ENCODE measurements at regions not wholly inside any gene's neighbourhood (a gene's known extent, or its start where the extent isn't known, plus 50 kb on each side); places are given as distances from the start of the nearest gene placed in this dataset.

DNA sequence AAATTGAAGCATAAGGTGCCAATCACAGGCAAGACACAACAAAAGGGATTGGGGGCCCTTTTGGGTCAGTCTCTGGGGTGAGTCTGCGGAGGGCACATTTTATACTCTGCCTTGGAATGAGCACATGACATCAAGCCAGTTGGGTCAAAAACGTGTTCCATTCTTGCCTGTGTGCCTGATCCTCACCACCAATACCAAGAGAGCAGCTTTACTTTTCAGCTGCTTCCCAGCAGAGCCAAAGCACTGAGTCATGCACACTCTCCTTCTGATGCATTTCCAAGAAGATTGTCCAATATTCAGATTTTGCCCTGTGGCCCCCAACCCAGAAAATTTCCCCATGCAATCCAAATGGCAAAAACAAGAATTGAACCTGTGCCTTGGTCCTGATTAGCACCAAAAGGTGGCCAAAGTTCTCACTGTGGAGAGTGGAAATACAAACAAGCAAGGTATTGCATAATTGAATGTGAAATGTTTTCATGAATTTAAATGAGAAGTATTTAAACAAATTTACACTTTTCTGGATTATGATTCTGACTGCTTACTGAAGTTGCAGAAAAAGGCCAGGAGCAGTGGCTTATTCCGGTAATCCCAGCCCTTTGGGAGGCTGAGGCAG lies 217.8 kb upstream of the SOX9 start:
- Mint-ChIP-seq H3K27ac (no peak overlapping the region), H3K4me3 (no peak overlapping the region), H3K36me3 (no peaks in the 10 kb centered on the region), H3K27me3 (no peaks in the 10 kb centered on the region), H3K4me1 (no peaks in the 10 kb centered on the region), H3K9me3 (peaks cover 0 to 6% (median 2%) of the 10 kb centered on the region in 3 donors)

DNA sequence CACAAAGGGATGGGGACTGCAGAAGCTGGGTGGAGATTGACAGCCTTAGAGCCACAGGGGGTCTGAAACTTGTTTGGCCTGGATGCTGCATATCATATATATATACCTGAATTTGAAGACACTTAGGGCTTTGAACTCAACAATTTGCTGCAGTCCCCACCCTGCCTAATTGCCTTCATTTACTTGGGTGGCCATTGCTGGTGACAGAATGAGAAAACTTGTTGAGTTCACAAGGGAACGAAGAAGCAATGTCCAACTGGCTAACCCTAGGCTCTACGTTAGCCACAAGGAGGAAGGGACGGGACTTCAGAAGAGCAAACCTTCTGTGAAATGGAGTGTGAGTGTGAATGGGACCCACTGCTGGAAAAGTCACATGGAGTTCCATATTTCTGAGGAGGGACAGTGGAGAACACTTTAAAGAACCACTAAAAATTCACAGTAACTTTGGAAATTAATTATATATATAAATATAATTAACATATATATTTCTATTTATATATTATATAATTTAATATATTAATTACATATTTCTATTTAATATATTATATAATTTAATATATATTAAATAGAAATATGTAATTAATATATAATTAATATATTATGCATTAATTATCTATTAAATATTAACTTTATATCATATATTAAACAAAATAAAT lies 215.3 kb upstream of the SOX9 start:
- Mint-ChIP-seq H3K27ac (peak overlapping the region in 1 of 3 donors; percentile 53), H3K4me1 (no peaks in the 10 kb centered on the region), H3K36me3 (no peaks in the 10 kb centered on the region), H3K27me3 (no peaks in the 10 kb centered on the region), H3K4me3 (no peak overlapping the region), H3K9me3 (peaks cover 0 to 4% (median 0%) of the 10 kb centered on the region in 3 donors)

DNA sequence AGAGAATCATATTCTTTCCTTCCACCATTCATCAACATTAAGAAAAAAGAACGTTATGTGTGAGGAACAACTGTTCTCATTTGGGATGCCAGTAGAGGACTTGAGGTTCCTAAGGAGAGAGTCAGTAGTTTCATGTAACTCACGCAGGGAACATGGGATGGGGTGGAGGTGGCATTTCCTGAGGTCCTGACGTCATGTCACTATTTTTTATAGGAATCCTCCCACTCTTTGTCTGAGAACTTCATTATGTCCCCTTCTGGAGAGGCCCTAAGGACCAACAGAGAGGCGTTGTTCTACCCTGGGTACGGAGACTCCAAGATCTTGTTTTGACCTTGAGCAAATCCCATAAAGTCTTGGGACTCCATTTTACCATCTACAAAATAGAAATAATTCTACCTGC lies 211.7 kb upstream of the SOX9 start:
- Mint-ChIP-seq H3K27me3 (no peaks in the 10 kb centered on the region), H3K27ac (no peak overlapping the region), H3K4me1 (no peaks in the 10 kb centered on the region), H3K36me3 (no peaks in the 10 kb centered on the region), H3K9me3 (peaks cover 0 to 2% (median 0%) of the 10 kb centered on the region in 3 donors), H3K4me3 (no peak overlapping the region)

GRCh38 chr17:71910002-71910401 lies 210.8 kb upstream of the SOX9 start:
- H3K27ac Mint-ChIP-seq, result no peak overlapping the region
- H3K4me3 Mint-ChIP-seq, result no peak overlapping the region
- no peaks in the 10 kb centered on the region for H3K9me3 Mint-ChIP-seq
- H3K36me3 Mint-ChIP-seq, result no peaks in the 10 kb centered on the region
- no peaks in the 10 kb centered on the region for H3K4me1 Mint-ChIP-seq
- H3K27me3 Mint-ChIP-seq, result no peaks in the 10 kb centered on the region

- Mint-ChIP-seq H3K36me3 (peaks cover 2% of the 10 kb centered on the region), H3K4me3 (no peak overlapping the region), H3K27me3 (no peaks in the 10 kb centered on the region), H3K4me1 (no peaks in the 10 kb centered on the region), H3K27ac (no peak overlapping the region), H3K9me3 (no peaks in the 10 kb centered on the region)
Observed at GRCh38 chr17:71914042-71914441, 206.8 kb upstream of the SOX9 start.

- Mint-ChIP-seq H3K27ac (no peak overlapping the region), H3K36me3 (peaks cover 2% of the 10 kb centered on the region), H3K27me3 (no peaks in the 10 kb centered on the region), H3K4me1 (no peaks in the 10 kb centered on the region), H3K9me3 (no peaks in the 10 kb centered on the region), H3K4me3 (no peak overlapping the region)
Observed at GRCh38 chr17:71914812-71915211, 206.0 kb upstream of the SOX9 start.

DNA sequence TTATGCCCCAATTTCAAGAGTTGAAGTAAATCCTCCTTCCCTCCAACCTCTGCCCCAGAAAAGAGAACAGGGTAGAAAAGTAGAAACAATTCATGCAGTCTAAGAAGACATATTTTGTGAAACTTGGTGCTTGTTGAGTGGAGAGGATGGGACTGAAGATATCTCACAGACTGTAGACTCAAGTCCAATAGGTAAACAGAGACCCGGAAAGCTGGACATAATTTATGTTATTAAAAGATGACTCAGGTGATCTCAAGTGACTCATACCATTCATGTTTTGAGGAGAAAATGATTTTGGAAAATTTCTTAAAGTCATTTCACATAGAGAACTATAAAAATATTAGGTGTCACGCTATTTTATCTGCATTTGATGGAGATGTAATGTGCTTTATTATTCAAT lies 203.1 kb upstream of the SOX9 start:
- Mint-ChIP-seq H3K36me3 (peaks cover 2% of the 10 kb centered on the region), H3K4me3 (no peak overlapping the region), H3K4me1 (no peaks in the 10 kb centered on the region), H3K27ac (no peak overlapping the region), H3K9me3 (peaks cover 0 to 3% (median 0%) of the 10 kb centered on the region in 3 donors), H3K27me3 (no peaks in the 10 kb centered on the region)

- Mint-ChIP-seq H3K27ac (no peak overlapping the region), H3K9me3 (peaks cover 0 to 3% (median 0%) of the 10 kb centered on the region in 3 donors), H3K27me3 (no peaks in the 10 kb centered on the region), H3K4me3 (no peak overlapping the region), H3K36me3 (peaks cover 2% of the 10 kb centered on the region), H3K4me1 (no peaks in the 10 kb centered on the region)
Observed at GRCh38 chr17:71919186-71919585, 201.6 kb upstream of the SOX9 start.

- Mint-ChIP-seq H3K4me1 (no peaks in the 10 kb centered on the region), H3K4me3 (no peak overlapping the region), H3K27ac (no peak overlapping the region), H3K36me3 (peaks cover 2% of the 10 kb centered on the region), H3K9me3 (peaks cover 0 to 3% (median 1%) of the 10 kb centered on the region in 3 donors), H3K27me3 (no peaks in the 10 kb centered on the region)
Observed at GRCh38 chr17:71919896-71920295, 200.9 kb upstream of the SOX9 start.

DNA sequence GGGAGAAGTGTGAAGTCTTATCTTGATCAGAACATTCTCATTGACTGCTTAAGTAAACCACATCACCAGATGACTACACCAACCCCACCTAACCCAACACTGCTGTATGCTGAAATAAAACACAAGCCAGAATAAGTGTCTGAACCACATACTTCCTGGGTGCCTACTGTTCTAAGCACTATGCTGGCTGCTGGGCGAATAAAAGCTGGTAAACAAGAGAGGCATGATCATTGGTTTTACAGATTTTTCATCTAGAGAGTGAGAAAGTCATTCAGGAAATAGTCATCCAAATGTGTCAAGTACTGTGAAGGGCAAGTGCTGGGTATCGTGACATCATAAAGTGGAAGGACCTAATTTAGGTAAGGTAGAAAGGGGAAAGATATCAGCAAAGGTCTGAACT lies 199.0 kb upstream of the SOX9 start:
- Mint-ChIP-seq H3K27me3 (no peaks in the 10 kb centered on the region), H3K27ac (peak overlapping the region in 1 of 3 donors; percentile 19), H3K4me1 (no peaks in the 10 kb centered on the region), H3K9me3 (peaks cover 0 to 6% (median 2%) of the 10 kb centered on the region in 3 donors), H3K4me3 (peak overlapping the region in 1 of 4 donors; percentile 56), H3K36me3 (no peaks in the 10 kb centered on the region)

- Mint-ChIP-seq H3K9me3 (peaks cover 0 to 6% (median 2%) of the 10 kb centered on the region in 3 donors), H3K4me3 (no peak overlapping the region), H3K27ac (no peak overlapping the region)
Observed at GRCh38 chr17:71922439-71922838, 198.4 kb upstream of the SOX9 start.

GRCh38 chr17:71926746-71927398 lies 193.9 kb upstream of the SOX9 start:
- Mint-ChIP-seq H3K36me3 (peaks cover 2% of the 10 kb centered on the region), H3K27ac (no peak overlapping the region), H3K4me3 (no peak overlapping the region), H3K9me3 (peaks cover 2 to 10% (median 4%) of the 10 kb centered on the region in 3 donors), H3K27me3 (no peaks in the 10 kb centered on the region), H3K4me1 (no peaks in the 10 kb centered on the region)

More at GRCh38 chr17:71922439-71922838, 198.4 kb upstream of the SOX9 start:
- Mint-ChIP-seq H3K36me3 (no peaks in the 10 kb centered on the region), H3K4me1 (no peaks in the 10 kb centered on the region), H3K27me3 (no peaks in the 10 kb centered on the region)

DNA sequence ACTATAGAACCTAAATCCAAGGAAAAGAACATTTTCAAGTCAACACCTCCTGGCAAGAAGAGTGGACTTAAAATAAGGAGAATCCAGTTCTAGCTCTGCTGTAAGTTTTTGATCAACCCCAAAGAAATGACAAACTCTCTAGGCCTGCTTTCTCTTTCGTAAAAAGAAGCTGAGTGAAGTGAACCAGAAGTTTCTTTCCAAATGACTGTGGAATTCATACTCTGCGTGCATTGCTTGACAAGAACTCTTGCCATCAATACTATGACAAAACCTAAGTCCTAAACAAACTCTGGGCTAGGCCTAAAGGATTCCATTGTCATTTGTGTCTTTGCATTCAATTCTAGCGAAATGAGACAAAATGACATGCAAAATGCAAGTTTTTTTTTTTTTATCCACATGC lies 187.5 kb upstream of the SOX9 start:
- no peaks in the 10 kb centered on the region for H3K27me3 Mint-ChIP-seq
- no peak overlapping the region for H3K4me3 Mint-ChIP-seq
- no peak overlapping the region for H3K27ac Mint-ChIP-seq
- H3K36me3 Mint-ChIP-seq, result peaks cover 2% of the 10 kb centered on the region
- no peaks in the 10 kb centered on the region for H3K4me1 Mint-ChIP-seq
- peaks cover 2 to 7% (median 6%) of the 10 kb centered on the region in 3 donors for H3K9me3 Mint-ChIP-seq

DNA sequence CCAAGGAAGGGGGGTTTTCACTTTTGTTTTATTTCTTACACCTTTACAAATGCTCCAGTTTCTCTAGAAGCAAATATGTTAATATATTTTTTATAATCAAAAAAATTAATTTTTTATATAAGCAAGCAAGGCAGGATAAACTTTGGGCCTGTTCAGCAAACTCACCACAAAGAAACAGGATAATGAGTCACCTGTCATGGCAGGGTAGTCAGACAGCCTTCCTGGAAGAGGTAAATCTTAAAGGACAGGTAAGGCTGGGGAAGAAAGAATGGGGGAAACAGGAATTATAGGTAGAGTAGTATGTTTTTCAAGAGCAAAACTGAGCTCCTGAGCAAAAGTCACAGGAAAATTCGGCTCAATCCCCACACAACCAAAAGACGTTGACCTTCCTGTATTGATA lies 186.3 kb upstream of the SOX9 start:
- Mint-ChIP-seq H3K4me3 (no peak overlapping the region), H3K27me3 (no peaks in the 10 kb centered on the region), H3K4me1 (no peaks in the 10 kb centered on the region)

GRCh38 chr17:71935341-71935740 lies 185.5 kb upstream of the SOX9 start:
- H3K4me3 Mint-ChIP-seq, result no peak overlapping the region
- peaks cover 2% of the 10 kb centered on the region for H3K36me3 Mint-ChIP-seq
- no peaks in the 10 kb centered on the region for H3K27me3 Mint-ChIP-seq
- H3K4me1 Mint-ChIP-seq, result no peaks in the 10 kb centered on the region
- H3K9me3 Mint-ChIP-seq, result peaks cover 2 to 7% (median 6%) of the 10 kb centered on the region in 3 donors
- no peak overlapping the region for H3K27ac Mint-ChIP-seq

More for the DNA sequence above, 186.3 kb upstream of the SOX9 start:
- H3K9me3 Mint-ChIP-seq, result peaks cover 2 to 7% (median 6%) of the 10 kb centered on the region in 3 donors
- peaks cover 2% of the 10 kb centered on the region for H3K36me3 Mint-ChIP-seq
- H3K27ac Mint-ChIP-seq, result no peak overlapping the region

Measured in IgD-negative memory B cell (primary cell).